ENCODE measurements at regions not wholly inside any gene's neighbourhood (a gene's known extent, or its start where the extent isn't known, plus 50 kb on each side); places are given as distances from the start of the nearest gene placed in this dataset.

DNA sequence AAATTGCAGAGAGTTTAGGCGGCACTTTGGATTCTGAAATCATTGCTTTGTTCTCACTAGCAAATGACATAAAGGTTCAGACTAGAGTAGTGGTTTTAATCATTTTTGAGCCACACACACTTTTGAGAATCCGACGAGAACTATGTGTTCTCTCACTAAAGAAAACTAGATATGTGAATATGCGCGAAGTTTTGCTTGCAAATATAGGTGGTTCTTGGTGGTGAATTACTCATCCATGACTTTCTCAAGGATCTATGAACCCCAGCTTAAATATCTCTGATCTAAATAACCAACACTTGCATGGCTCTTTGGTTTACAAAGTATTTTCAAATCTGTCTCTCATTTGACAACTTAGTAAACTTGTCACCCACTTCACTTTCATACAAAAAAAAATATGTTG lies 54.8 kb downstream of the NOG start:
- no peaks in the 10 kb centered on the region for H3K9me3 ChIP-seq (ENCODE audit: control insufficient read depth in 2 of 3, low read length in 3 of 3)
- no peak for DNase-seq
- ChIA-PET POLR2A (no interaction called here), CTCF (interaction anchor here (0.8 kb wide), 1 partner anchor 46 kb away, joined by 3 read pairs; no protein-coding TSS in a partner anchor)
- H3K4me1 ChIP-seq (ENCODE audit: control insufficient read depth in 2 of 2, insufficient read depth in 2 of 2, low read length in 2 of 2): no peaks in the 10 kb centered on the region
- H3K4me3 ChIP-seq (ENCODE audit: low read length): no peak overlapping the region
- Mint-ChIP-seq H3K27ac (peak overlapping the region in 2 of 9 donors; percentile 1 to 28), H3K27me3 (peaks cover 0 to 25% (median 0%) of the 10 kb centered on the region in 5 donors), H3K36me3 (peaks cover 0 to 3% (median 0%) of the 10 kb centered on the region in 5 donors), H3K9me3 (peaks cover 0 to 8% (median 0%) of the 10 kb centered on the region in 11 donors), H3K4me3 (no peak overlapping the region), H3K4me1 (peaks cover 0 to 27% (median 10%) of the 10 kb centered on the region in 7 donors)
- no peak overlapping the region for H3K27ac ChIP-seq (ENCODE audit: low read depth, low read length)
- ATAC-seq: no peak
- no peaks in the 10 kb centered on the region for H3K27me3 ChIP-seq (ENCODE audit: control insufficient read depth in 2 of 2, insufficient read depth in 2 of 2, low read length in 2 of 2)
- H3K36me3 ChIP-seq (ENCODE audit: control insufficient read depth in 2 of 3, insufficient read depth in 3 of 3, low read length in 3 of 3): no peaks in the 10 kb centered on the region
- intact Hi-C loops (cut with micrococcal nuclease): no loop called here

- intact Hi-C loops (cut with micrococcal nuclease): no loop called here
- Histone ChIP-seq H3K36me3 (ENCODE audit: control insufficient read depth in 2 of 3, insufficient read depth in 3 of 3, low read length in 3 of 3) (no peaks in the 10 kb centered on the region), H3K27ac (ENCODE audit: low read depth, low read length) (no peak overlapping the region), H3K4me3 (ENCODE audit: low read length) (no peak overlapping the region), H3K27me3 (ENCODE audit: control insufficient read depth in 2 of 2, insufficient read depth in 2 of 2, low read length in 2 of 2) (no peaks in the 10 kb centered on the region), H3K4me1 (ENCODE audit: control insufficient read depth in 2 of 2, insufficient read depth in 2 of 2, low read length in 2 of 2) (peaks cover 0 to 5% of the 10 kb centered on the region in 2 donors), H3K9me3 (ENCODE audit: control insufficient read depth in 2 of 3, low read length in 3 of 3) (no peaks in the 10 kb centered on the region)
- peaks cover 3 to 27% (median 15%) of the 10 kb centered on the region in 7 donors for H3K4me1 Mint-ChIP-seq
- peaks cover 0 to 3% (median 0%) of the 10 kb centered on the region in 5 donors for H3K36me3 Mint-ChIP-seq
- H3K4me3 Mint-ChIP-seq: no peak overlapping the region
- no peak for DNase-seq
- CTCF ChIA-PET: interaction anchor here (0.5 kb wide), 1 partner anchor 168 kb away, joined by 3 read pairs; no protein-coding TSS in a partner anchor
- POLR2A ChIA-PET: no interaction called here
- no peak for ATAC-seq
- peaks cover 0 to 8% (median 0%) of the 10 kb centered on the region in 11 donors for H3K9me3 Mint-ChIP-seq
- peak overlapping the region in 3 of 9 donors; percentile 3 to 28 (median 9) for H3K27ac Mint-ChIP-seq
- peaks cover 0 to 25% (median 0%) of the 10 kb centered on the region in 5 donors for H3K27me3 Mint-ChIP-seq
Observed at GRCh38 chr17:56648806-56649205, 55.3 kb downstream of the NOG start.

DNA sequence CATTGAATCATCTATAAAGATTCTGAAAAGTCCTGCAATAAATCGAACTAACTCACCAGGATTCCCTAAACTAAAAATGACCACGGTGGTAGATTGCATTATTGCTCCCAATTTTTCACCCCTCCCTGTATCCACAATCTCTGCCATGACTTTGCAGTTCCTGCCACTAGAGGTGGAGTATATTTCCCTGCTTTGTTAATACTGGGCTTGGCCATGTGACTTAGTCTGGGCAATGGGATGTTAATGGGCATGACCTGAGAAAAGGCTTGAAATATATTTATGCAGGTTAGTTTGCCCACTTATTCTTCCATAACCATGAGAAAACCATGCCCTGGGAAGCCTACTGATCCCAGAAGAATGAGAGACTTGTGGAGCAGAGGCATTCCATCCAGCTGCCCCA lies 59.1 kb downstream of the NOG start:
- Histone ChIP-seq H3K4me1 (ENCODE audit: control insufficient read depth in 2 of 2, insufficient read depth in 2 of 2, low read length in 2 of 2) (peaks cover 0 to 6% of the 10 kb centered on the region in 2 donors), H3K27ac (ENCODE audit: low read depth, low read length) (no peak overlapping the region), H3K4me3 (ENCODE audit: low read length) (no peak overlapping the region), H3K36me3 (ENCODE audit: control insufficient read depth in 2 of 3, insufficient read depth in 3 of 3, low read length in 3 of 3) (no peaks in the 10 kb centered on the region), H3K9me3 (ENCODE audit: control insufficient read depth in 2 of 3, low read length in 3 of 3) (no peaks in the 10 kb centered on the region), H3K27me3 (ENCODE audit: control insufficient read depth in 2 of 2, insufficient read depth in 2 of 2, low read length in 2 of 2) (no peaks in the 10 kb centered on the region)
- Mint-ChIP-seq H3K9me3 (peaks cover 0 to 8% (median 0%) of the 10 kb centered on the region in 11 donors), H3K4me1 (peaks cover 5 to 21% (median 10%) of the 10 kb centered on the region in 7 donors), H3K27me3 (peaks cover 0 to 22% (median 0%) of the 10 kb centered on the region in 5 donors), H3K4me3 (no peak overlapping the region), H3K36me3 (peaks cover 0 to 3% (median 0%) of the 10 kb centered on the region in 5 donors), H3K27ac (no peak overlapping the region)
- no peak for DNase-seq
- ChIA-PET POLR2A (interaction anchor here (1.0 to 3.0 kb wide), 4 partner anchors 8 to 63 kb away, joined by 4 to 12 read pairs (median 6); no protein-coding TSS in a partner anchor), CTCF (interaction anchor here (0.9 to 3.7 kb wide), 11 partner anchors 12 to 153 kb away, joined by 3 to 46 read pairs (median 7); partner anchors contain the start of gene NOG)
- intact Hi-C loops (cut with micrococcal nuclease): no loop called here
- no peak for ATAC-seq

DNA sequence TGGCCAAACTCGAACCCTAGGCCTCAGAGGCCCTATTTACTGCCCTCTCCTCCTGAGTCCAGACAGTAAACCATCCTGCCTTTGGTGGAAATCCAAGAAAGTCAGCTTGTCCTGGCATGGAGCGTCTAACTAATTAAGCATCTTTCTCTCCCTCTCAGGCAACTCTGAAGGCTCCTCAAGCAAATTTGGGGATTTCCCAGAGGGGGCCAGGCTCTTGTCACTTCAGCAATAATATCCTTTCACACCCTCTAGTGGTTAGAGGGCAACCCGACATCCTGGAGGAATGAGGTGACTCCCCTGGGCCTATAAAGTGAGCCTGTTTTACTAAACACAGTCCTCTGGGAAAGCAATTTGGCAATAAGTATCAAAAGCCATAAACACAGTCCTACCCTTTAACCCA lies 60.4 kb downstream of the NOG start:
- peak; percentile 99 for ATAC-seq
- ChIA-PET POLR2A (interaction anchor here (0.9 to 3.0 kb wide), 3 partner anchors 10 to 62 kb away, joined by 3 to 12 read pairs (median 9); no protein-coding TSS in a partner anchor), CTCF (interaction anchor here (0.8 to 3.7 kb wide), 16 partner anchors 9 to 154 kb away, joined by 3 to 46 read pairs (median 6); partner anchors contain the start of gene NOG)
- H3K27me3 ChIP-seq (ENCODE audit: control insufficient read depth in 2 of 2, insufficient read depth in 2 of 2, low read length in 2 of 2): no peaks in the 10 kb centered on the region
- H3K27ac ChIP-seq (ENCODE audit: low read depth, low read length): peak overlapping the region; percentile 59
- no peaks in the 10 kb centered on the region for H3K9me3 ChIP-seq (ENCODE audit: control insufficient read depth in 2 of 3, low read length in 3 of 3)
- Mint-ChIP-seq H3K27ac (peak overlapping the region in 8 of 9 donors; percentile 44 to 93 (median 88)), H3K36me3 (peaks cover 0 to 3% (median 0%) of the 10 kb centered on the region in 5 donors), H3K4me1 (peaks cover 5 to 21% (median 9%) of the 10 kb centered on the region in 7 donors), H3K4me3 (peak overlapping the region in 4 of 10 donors; percentile 10 to 55 (median 34)), H3K9me3 (peaks cover 0 to 8% (median 0%) of the 10 kb centered on the region in 11 donors), H3K27me3 (peaks cover 0 to 18% (median 0%) of the 10 kb centered on the region in 5 donors)
- peaks cover 0 to 6% of the 10 kb centered on the region in 2 donors for H3K4me1 ChIP-seq (ENCODE audit: control insufficient read depth in 2 of 2, insufficient read depth in 2 of 2, low read length in 2 of 2)
- peak; percentile 15 to 88 (median 83) for DNase-seq
- no peaks in the 10 kb centered on the region for H3K36me3 ChIP-seq (ENCODE audit: control insufficient read depth in 2 of 3, insufficient read depth in 3 of 3, low read length in 3 of 3)
- intact Hi-C loops (cut with micrococcal nuclease): loop anchor here (1.0 to 2.0 kb wide), 9 partner anchors 14 to 155 kb away; partner anchors contain the start of gene NOG (in 1 of the 2)
- H3K4me3 ChIP-seq (ENCODE audit: low read length): no peak overlapping the region

DNA sequence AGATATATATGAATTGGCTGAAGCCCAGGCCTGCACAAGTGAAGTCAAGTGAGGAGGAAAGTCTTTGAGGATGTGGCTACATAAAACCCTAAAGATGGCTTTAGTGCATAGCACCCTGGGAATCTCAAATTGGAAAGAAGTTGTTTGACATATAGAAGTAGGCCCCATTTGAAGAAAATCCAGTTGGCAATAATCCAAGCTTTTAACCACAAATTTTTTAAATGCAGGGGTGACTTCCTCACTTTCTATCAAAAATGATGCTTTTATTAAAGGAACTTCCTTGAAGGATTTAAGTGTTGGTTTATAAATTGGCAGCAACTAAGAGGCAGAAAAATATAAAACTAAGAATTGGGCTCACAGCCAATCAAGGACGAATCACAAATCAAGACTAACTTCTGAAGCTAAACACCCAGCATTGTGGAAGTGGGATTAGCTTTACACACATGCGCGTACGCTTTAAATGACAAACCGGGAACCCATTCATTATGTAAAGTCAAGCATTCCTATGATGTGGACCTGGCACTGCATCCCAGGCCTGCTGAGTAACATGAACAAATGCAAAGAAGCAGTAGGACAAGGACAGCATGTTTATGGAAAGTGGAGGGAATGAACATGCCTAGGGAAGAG lies 63.3 kb downstream of the NOG start:
- CTCF ChIA-PET: interaction anchor here (0.8 to 3.2 kb wide), 7 partner anchors 27 to 157 kb away, joined by 3 to 15 read pairs (median 4); partner anchors contain the start of gene NOG
- peaks cover 0 to 6% of the 10 kb centered on the region in 2 donors for H3K4me1 ChIP-seq (ENCODE audit: control insufficient read depth in 2 of 2, insufficient read depth in 2 of 2, low read length in 2 of 2)
- H3K27ac Mint-ChIP-seq: peak overlapping the region in 1 of 9 donors; percentile 20

DNA sequence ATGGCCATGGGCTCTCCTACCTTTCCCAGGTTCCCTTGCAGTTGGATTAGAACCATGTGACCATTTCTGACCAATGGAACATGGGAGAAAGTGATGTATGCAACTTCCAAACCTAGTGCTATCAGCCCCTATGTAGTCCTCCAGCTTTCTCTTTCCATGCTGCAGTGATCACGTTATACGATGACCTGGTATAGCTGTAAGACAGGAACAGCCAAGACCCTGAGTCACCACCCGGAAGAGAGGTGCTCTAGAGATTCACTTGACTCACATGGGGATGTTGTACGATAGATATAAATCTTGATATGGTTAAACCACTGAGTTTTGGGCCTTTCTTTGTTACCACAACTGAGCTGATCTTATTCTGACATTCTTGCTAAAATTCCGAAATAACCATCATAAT lies 65.1 kb downstream of the NOG start:
- Histone ChIP-seq H3K27me3 (ENCODE audit: control insufficient read depth in 2 of 2, insufficient read depth in 2 of 2, low read length in 2 of 2) (no peaks in the 10 kb centered on the region), H3K4me3 (ENCODE audit: low read length) (no peak overlapping the region), H3K4me1 (ENCODE audit: control insufficient read depth in 2 of 2, insufficient read depth in 2 of 2, low read length in 2 of 2) (peaks cover 0 to 3% of the 10 kb centered on the region in 2 donors), H3K9me3 (ENCODE audit: control insufficient read depth in 2 of 3, low read length in 3 of 3) (no peaks in the 10 kb centered on the region), H3K27ac (ENCODE audit: low read depth, low read length) (no peak overlapping the region), H3K36me3 (ENCODE audit: control insufficient read depth in 2 of 3, insufficient read depth in 3 of 3, low read length in 3 of 3) (no peaks in the 10 kb centered on the region)
- Mint-ChIP-seq H3K9me3 (peaks cover 0 to 4% (median 0%) of the 10 kb centered on the region in 11 donors), H3K36me3 (no peaks in the 10 kb centered on the region), H3K27me3 (peaks cover 0 to 21% (median 5%) of the 10 kb centered on the region in 5 donors), H3K4me1 (peaks cover 4 to 16% (median 4%) of the 10 kb centered on the region in 7 donors), H3K4me3 (no peak overlapping the region), H3K27ac (no peak overlapping the region)
- ChIA-PET CTCF (interaction anchor here (2.7 kb wide), 1 partner anchor 66 kb away, joined by 8 read pairs; the partner anchor contains the start of gene NOG), POLR2A (no interaction called here)
- no peak for ATAC-seq
- DNase-seq: no peak
- intact Hi-C loops (cut with micrococcal nuclease): no loop called here

More for the DNA sequence above, 63.3 kb downstream of the NOG start:
- POLR2A ChIA-PET: interaction anchor here (0.7 to 0.8 kb wide), 2 partner anchors 19 to 77 kb away, joined by 3 to 4 read pairs; no protein-coding TSS in a partner anchor
- no peak for DNase-seq
- Mint-ChIP-seq H3K9me3 (peaks cover 0 to 4% (median 0%) of the 10 kb centered on the region in 11 donors), H3K36me3 (peaks cover 0 to 1% (median 0%) of the 10 kb centered on the region in 5 donors), H3K4me3 (no peak overlapping the region), H3K4me1 (peaks cover 5 to 21% (median 10%) of the 10 kb centered on the region in 7 donors), H3K27me3 (peaks cover 0 to 19% (median 0%) of the 10 kb centered on the region in 5 donors)
- H3K27me3 ChIP-seq (ENCODE audit: control insufficient read depth in 2 of 2, insufficient read depth in 2 of 2, low read length in 2 of 2): no peaks in the 10 kb centered on the region
- no peak for ATAC-seq
- intact Hi-C loops (cut with micrococcal nuclease): no loop called here
- H3K36me3 ChIP-seq (ENCODE audit: control insufficient read depth in 2 of 3, insufficient read depth in 3 of 3, low read length in 3 of 3): no peaks in the 10 kb centered on the region
- H3K9me3 ChIP-seq (ENCODE audit: control insufficient read depth in 2 of 3, low read length in 3 of 3): no peaks in the 10 kb centered on the region
- no peak overlapping the region for H3K27ac ChIP-seq (ENCODE audit: low read depth, low read length)
- no peak overlapping the region for H3K4me3 ChIP-seq (ENCODE audit: low read length)

Data from naive thymus-derived CD4-positive, alpha-beta T cell (primary cell).